ENCODE measurements at regions not wholly inside any gene's neighbourhood (a gene's known extent, or its start where the extent isn't known, plus 50 kb on each side); places are given as distances from the start of the nearest gene placed in this dataset.
"Not testable (repeated sequence)": the region's sequence is repeated elsewhere in the genome, so short reads cannot be mapped to it uniquely, and the experiment has no call there.

DNA sequence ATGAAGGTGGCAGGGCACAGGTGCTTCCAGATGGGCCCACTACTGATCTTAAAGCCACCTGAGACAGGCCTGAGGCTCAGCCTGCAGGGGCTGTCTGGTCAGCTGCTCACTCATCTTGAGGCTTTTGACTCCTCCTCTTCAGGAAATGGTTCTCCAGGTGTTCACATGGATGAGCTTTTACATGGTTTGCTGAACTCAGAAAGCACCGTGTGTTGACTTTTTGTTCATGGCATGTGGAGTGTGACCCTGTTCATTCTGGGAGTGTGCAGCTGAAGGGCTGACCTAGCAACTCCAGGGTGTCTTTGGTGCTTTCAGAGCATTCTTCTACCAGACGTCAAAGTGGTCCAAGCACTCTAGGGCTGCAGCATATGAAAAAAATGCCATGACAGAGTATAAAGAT, 111.1 kb downstream of the CCNG2 start:
- no peak overlapping the region for H3K4me3 ChIP-seq (ENCODE audit: low read depth, low read length)
- TF ChIP-seq, protein P1, sequence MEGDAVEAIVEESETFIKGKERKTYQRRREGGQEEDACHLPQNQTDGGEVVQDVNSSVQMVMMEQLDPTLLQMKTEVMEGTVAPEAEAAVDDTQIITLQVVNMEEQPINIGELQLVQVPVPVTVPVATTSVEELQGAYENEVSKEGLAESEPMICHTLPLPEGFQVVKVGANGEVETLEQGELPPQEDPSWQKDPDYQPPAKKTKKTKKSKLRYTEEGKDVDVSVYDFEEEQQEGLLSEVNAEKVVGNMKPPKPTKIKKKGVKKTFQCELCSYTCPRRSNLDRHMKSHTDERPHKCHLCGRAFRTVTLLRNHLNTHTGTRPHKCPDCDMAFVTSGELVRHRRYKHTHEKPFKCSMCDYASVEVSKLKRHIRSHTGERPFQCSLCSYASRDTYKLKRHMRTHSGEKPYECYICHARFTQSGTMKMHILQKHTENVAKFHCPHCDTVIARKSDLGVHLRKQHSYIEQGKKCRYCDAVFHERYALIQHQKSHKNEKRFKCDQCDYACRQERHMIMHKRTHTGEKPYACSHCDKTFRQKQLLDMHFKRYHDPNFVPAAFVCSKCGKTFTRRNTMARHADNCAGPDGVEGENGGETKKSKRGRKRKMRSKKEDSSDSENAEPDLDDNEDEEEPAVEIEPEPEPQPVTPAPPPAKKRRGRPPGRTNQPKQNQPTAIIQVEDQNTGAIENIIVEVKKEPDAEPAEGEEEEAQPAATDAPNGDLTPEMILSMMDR (IDR thresholded peaks at IDR 0.05; ENCODE audit: insufficient read depth, low read depth, low read length): no peak
- no peak for DNase-seq (ENCODE audit: low read depth)

DNA sequence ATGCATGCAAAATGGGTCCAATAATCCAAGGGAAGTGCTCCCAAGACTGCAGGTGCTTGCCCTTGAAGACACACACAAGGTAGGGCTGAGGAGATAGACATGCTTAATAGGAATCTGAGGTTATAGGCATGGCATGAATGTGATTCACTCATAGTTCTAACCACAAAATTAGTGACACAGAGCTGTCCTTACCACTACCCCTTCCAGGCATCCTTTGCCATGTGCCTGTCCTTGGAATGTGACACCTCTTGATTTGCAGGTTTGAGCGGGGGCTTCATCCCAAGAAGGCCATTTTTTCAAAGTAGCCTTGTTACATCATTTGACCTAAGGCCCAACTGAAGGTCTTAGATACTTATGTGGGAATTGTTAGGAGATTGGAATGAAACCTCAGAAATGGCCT, 112.5 kb downstream of the CCNG2 start:
- TF ChIP-seq, protein P1 (IDR thresholded peaks at IDR 0.05; ENCODE audit: insufficient read depth, low read depth, low read length): no peak
- no peak for DNase-seq (ENCODE audit: low read depth)

DNA sequence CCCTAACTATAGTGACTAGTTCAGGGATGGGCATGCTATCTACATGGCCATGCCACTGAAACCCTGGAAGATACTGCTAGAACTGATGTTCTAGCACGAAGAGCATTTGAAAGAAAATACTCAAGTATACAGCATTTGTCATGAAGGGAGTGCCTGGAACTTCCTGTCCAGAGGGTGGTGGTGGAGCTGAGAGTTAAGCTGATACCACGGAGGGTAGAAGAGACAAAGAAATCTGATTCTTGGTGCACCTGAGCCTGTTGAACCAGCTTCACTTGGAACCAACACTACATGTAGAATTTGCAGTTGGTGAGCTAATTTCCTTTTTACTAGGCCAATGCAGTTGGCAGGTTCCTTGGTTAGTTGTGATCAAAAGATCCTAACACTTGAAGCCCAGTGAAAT, 116.4 kb downstream of the CCNG2 start:
- TF ChIP-seq, protein P1 (IDR thresholded peaks at IDR 0.05; ENCODE audit: insufficient read depth, low read depth, low read length): no peak
- DNase-seq (ENCODE audit: low read depth): no peak
- no peak overlapping the region for H3K4me3 ChIP-seq (ENCODE audit: low read depth, low read length)

More for the DNA sequence above, 112.5 kb downstream of the CCNG2 start:
- no peak overlapping the region for H3K4me3 ChIP-seq (ENCODE audit: low read depth, low read length)

DNA sequence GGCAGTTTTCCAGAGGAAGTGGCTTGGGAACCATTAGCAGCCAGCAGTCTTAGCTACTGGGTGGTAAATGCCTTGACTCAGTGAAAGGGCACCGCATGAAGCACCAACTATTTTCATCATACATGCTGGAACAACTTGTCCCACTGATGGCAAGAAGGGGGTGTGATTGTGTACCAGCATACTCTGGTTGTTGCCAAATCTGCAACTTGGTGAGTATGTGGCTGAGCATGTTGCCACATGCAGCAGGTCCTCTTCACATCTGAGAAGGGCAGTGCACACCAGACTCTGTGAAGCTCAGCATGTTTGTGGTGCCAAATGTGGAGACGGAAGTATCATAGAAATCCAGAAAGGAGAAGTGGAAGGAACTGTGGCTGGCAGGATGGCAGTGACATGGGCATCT, 122.1 kb downstream of the CCNG2 start:
- DNase-seq (ENCODE audit: low read depth); H3K4me3 ChIP-seq (ENCODE audit: low read depth, low read length): not testable (repeated sequence)

DNA sequence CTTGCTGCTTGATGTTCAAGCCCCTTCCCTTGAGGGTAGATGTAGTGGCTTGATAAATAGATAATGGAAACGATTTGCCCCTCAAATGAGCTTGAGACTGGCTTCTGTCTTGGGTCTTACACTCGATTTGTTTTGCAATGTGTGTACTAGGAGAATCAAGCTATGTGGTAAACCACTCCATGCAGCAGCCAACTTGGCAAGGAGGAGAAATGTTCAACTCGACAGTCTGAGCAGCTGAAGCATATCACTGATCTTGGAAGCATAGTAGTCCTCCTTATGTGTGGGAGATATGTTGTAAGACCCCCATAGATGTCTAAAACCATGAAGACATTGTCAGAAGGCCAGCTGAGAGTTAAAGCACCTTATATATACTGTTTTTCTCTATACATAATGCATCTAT, 125.3 kb downstream of the CCNG2 start:
- TF ChIP-seq, protein P1 (IDR thresholded peaks at IDR 0.05; ENCODE audit: insufficient read depth, low read depth, low read length): no peak
- no peak overlapping the region for H3K4me3 ChIP-seq (ENCODE audit: low read depth, low read length)
- no peak for DNase-seq (ENCODE audit: low read depth)

DNA sequence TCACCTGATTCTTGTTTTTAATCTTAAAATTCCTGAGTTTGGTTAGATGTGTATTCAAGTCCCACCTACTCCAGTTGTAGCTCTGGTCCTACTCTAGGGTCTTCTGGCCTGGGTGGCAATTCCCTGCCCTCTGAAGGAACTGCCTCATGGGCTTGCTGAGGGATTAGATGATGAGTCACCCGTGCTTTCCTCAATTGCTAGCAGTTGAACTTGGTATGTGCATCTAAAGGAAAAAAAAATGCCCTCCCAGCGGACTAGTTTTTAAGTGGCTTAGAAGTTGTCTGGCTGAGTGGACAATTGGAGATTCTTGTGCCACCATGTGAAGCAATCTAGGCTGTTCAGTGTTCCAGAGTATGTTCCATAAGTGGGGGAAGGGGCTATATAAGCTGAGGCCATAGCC, 127.0 kb downstream of the CCNG2 start:
- TF ChIP-seq, protein P1 (IDR thresholded peaks at IDR 0.05; ENCODE audit: insufficient read depth, low read depth, low read length): no peak
- no peak for DNase-seq (ENCODE audit: low read depth)
- H3K4me3 ChIP-seq (ENCODE audit: low read depth, low read length): no peak overlapping the region

DNA sequence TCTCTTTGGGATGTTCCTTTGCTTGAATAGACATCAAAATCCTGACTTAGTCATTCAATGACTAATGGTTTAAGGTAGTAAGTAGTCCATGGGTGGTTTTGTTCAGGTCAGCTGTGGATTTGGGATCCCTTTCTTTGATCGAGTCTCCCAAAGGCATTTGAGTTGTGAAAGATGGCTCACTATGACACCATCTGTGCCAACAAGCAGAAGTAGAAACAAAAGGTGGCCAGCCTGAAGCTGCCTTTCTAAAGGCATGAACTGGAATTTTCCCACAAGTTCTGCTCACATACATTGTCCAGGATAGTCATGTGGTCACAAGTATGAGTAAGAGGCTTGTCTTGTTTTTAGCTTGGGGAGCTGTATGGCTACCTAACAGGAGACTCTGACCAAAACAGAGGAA, 129.9 kb downstream of the CCNG2 start:
- TF ChIP-seq, protein P1 (IDR thresholded peaks at IDR 0.05; ENCODE audit: insufficient read depth, low read depth, low read length): no peak
- no peak for DNase-seq (ENCODE audit: low read depth)
- no peak overlapping the region for H3K4me3 ChIP-seq (ENCODE audit: low read depth, low read length)

Measured in fibroblast of villous mesenchyme (primary cell).